ENCODE measurements at regions not wholly inside any gene's neighbourhood (a gene's known extent, or its start where the extent isn't known, plus 50 kb on each side); places are given as distances from the start of the nearest gene placed in this dataset.

DNA sequence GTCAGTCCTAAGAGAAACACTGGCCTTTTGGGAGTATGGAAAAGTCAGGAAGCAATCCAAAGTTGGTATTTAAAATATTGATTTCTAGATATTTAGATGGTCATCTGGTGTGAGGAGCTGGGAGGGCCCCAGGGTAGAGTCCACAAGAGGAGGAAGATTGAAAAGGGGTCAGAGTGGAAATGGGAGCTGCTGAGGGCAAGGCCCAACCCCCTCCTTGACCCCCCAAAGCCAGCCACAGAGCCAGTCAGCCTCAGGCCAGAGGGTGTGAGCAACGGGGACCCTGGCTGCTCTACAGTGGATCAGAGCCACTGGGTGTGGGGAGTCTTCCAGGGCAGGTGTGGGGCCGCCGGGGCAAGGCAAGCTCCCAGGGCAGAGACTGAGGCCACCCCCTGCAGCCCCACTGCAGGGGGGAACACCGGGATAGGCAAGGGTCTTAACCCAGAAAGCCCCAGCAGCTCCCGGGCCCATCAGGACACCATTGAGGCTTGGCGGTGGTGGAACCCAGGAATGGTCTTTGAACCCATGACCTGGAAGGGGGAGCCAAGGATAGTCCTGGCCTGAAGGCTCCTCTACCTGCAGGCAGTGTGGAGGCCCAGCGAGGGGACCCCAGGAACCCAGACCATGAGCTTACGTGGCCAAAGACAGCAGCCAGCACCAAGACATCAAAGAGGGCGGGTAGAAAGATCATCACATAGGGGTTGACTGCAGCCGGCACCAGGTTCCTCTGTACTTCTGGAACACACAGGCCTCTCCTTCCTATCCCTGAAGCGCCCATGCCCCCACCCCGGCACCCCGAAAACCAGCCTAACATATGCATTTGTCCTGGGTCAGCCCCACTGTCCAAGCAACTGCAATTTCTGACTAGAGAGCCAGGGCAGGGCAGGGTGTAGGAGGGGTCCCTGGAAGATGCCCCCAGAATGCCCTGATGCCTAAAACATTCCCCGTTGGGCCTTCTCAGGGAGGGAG lies 51.3 kb upstream of the CSPG4 start:
- peak; percentile 23 for DNase-seq

DNA sequence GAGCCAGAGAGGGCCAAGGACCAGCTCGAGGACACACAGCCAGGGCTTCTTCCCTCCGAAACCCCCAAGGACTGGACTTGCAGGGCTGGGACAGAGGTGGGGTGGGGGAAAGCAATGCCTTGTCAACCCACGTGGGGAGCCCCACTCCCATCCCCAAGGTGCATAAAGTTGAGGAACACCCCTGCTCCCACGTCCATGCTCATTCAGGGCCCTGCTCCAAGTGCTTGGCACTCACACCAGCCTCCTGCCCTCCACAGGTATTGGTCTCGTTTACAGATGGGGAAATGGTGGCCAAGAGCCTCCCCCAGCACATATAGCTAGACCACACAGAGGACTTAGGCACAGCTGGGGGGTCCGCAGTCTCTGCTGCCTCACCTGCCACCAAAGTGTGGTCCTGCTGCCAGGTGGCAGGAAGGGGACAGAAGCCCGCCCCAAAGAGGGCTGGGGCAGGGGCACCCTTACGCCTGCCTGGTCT lies 50.5 kb upstream of the CSPG4 start:
- peak; percentile 12 for DNase-seq

Data from right forelimb (tissue), 1 donor.